Neutrophil (primary cell): ENCODE measurements at regions not wholly inside any gene's neighbourhood (a gene's known extent, or its start where the extent isn't known, plus 50 kb on each side); places are given as distances from the start of the nearest gene placed in this dataset.
"Not testable (repeated sequence)": the region's sequence is repeated elsewhere in the genome, so short reads cannot be mapped to it uniquely, and the experiment has no call there.

Experiments used
- H3K27ac ChIP-seq: fragments of 200-600 bp; sonication (generic); 2 replicates; pipeline ENCODE4 v1.5.1; 2016; ENCODE audit warnings: mild to moderate bottlenecking, moderate library complexity
- H3K27me3 ChIP-seq: fragments of 200-600 bp; sonication (generic); 2 replicates; pipeline ENCODE4 v1.6.0; 2016; ENCODE audit warnings: mild to moderate bottlenecking
- H3K36me3 ChIP-seq: fragments of 200-600 bp; sonication (generic); 2 replicates; pipeline ENCODE4 v1.5.1; 2017
- H3K4me1 ChIP-seq, 2 experiments: fragments of 200-600 bp in 1 of 2; sonication (generic) in 1 of 2; 1 replicate in 1 of 2; 2 replicates in 1 of 2; pipeline versions ENCODE4 v1.5.1 to v1.6.1; 2013 to 2016; ENCODE audit warnings: low read depth in 1 of 2, low read length in 1 of 2, mild to moderate bottlenecking in 1 of 2, moderate library complexity in 1 of 2; ENCODE audit not compliant: control insufficient read depth in 1 of 2, insufficient read depth in 1 of 2
- H3K4me3 ChIP-seq, 2 experiments: fragments of 200-600 bp in 1 of 2; sonication (generic) in 1 of 2; 1 replicate in 1 of 2; 2 replicates in 1 of 2; pipeline ENCODE4 v1.5.1; 2013 to 2016; ENCODE audit warnings: low read depth in 1 of 2, low read length in 1 of 2, mild to moderate bottlenecking in 1 of 2, moderate library complexity in 1 of 2
- H3K9me3 ChIP-seq: fragments of 200-600 bp; sonication (generic); 2 replicates; pipeline ENCODE4 v1.5.1; 2016
- TF ChIP-seq, protein P1 (sequence below): fragments of 200-600 bp; sonication (generic); IDR thresholded peaks from 2 replicates; pipeline ENCODE4 v1.5.1; 2016; ENCODE audit warnings: antibody characterized with exemption

GRCh38 chr5:142210011-142210410, 101.4 kb downstream of the NDFIP1 start:
- TF ChIP-seq, protein P1, sequence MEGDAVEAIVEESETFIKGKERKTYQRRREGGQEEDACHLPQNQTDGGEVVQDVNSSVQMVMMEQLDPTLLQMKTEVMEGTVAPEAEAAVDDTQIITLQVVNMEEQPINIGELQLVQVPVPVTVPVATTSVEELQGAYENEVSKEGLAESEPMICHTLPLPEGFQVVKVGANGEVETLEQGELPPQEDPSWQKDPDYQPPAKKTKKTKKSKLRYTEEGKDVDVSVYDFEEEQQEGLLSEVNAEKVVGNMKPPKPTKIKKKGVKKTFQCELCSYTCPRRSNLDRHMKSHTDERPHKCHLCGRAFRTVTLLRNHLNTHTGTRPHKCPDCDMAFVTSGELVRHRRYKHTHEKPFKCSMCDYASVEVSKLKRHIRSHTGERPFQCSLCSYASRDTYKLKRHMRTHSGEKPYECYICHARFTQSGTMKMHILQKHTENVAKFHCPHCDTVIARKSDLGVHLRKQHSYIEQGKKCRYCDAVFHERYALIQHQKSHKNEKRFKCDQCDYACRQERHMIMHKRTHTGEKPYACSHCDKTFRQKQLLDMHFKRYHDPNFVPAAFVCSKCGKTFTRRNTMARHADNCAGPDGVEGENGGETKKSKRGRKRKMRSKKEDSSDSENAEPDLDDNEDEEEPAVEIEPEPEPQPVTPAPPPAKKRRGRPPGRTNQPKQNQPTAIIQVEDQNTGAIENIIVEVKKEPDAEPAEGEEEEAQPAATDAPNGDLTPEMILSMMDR: no peak
- Histone ChIP-seq H3K4me1 (no peaks in the 10 kb centered on the region), H3K9me3 (no peaks in the 10 kb centered on the region), H3K27me3 (peaks cover 5% of the 10 kb centered on the region), H3K27ac (no peak overlapping the region), H3K4me3 (no peak overlapping the region), H3K36me3 (no peaks in the 10 kb centered on the region)

DNA sequence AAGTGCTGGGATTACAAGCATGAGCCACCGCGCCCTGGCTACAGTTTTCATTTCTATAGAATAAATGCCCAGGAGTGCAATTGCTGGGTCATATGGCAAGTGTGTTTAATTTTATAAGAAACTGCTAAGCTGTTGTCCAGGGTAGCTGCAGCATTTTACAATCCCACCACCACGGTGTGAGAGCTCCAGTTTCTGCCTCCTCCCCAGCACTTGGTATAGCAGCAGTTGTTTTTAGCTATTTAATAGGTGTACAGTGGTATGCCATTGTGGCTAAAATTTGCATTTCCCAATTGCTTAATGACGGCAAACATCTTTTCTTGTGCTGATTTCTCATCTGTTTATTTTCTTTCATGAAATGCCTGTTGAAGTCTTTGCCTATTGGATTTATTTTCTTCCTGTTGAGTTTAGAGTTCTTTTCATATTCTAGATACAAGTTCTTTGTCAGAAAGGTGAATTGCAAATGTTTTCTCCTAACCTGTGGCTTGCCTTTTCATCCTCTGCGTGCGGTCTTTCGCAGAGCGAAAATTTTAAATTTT, 100.3 kb downstream of the NDFIP1 start:
- Histone ChIP-seq H3K4me1 (no peaks in the 10 kb centered on the region), H3K27me3 (peaks cover 15% of the 10 kb centered on the region), H3K9me3 (no peaks in the 10 kb centered on the region), H3K4me3 (no peak overlapping the region), H3K27ac (no peak overlapping the region), H3K36me3 (no peaks in the 10 kb centered on the region)
- TF ChIP-seq, protein P1: no peak

DNA sequence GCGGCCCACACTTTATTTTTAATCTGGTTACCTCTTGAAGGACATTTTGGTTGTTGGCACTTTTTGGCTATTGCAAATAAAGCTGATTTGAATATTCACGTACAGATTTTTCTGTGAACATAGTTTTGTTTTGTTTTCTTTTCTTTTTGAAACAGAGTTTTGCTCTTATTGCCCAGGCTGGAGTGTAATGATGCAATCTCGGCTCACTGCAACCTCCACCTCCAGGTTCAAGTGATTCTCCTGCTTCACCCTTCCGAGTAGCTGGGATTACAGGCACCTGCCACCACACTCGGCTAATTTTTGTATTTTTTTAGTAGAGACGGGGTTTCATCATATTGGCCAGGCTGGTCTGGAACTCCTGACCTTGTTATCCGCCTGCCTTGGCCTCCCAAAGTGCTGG, 99.7 kb downstream of the NDFIP1 start:
- not testable (repeated sequence) for H3K9me3 ChIP-seq, H3K4me1 ChIP-seq, H3K4me3 ChIP-seq, H3K36me3 ChIP-seq, H3K27ac ChIP-seq
- H3K27me3 ChIP-seq: peaks cover 17% of the 10 kb centered on the region

GRCh38 chr5:142206801-142207200, 98.2 kb downstream of the NDFIP1 start:
- H3K27me3 ChIP-seq: peaks cover 23% of the 10 kb centered on the region
- no peak overlapping the region for H3K4me3 ChIP-seq
- TF ChIP-seq, protein P1: no peak
- no peak overlapping the region for H3K27ac ChIP-seq
- no peaks in the 10 kb centered on the region for H3K36me3 ChIP-seq
- H3K4me1 ChIP-seq: no peaks in the 10 kb centered on the region
- no peaks in the 10 kb centered on the region for H3K9me3 ChIP-seq

DNA sequence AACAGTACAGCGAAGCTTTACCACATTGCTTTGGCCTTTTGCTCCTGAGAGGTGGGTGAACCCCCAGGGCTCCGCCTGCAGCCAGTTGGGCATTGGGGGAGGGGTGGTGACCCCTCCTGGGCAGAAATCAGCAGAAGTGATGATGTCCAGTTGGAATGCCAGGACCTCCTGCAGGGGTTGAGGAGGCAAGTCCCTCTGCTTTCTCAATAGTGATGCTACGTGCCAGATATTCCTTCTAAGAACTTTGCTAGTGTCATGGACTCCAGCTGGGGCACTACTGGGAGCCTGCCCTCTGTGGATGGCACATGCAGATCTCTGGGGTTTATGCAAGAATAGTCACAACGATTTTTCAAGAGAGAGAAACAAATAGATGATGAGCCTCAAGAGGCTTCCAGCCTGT, 95.6 kb downstream of the NDFIP1 start:
- peaks cover 33% of the 10 kb centered on the region for H3K27me3 ChIP-seq
- TF ChIP-seq, protein P1: no peak

More for the DNA sequence above, 95.6 kb downstream of the NDFIP1 start:
- Histone ChIP-seq H3K9me3 (no peaks in the 10 kb centered on the region), H3K36me3 (no peaks in the 10 kb centered on the region), H3K4me1 (no peaks in the 10 kb centered on the region), H3K4me3 (no peak overlapping the region), H3K27ac (no peak overlapping the region)
